Kidney (tissue), 13 donors: ENCODE measurements at regions not wholly inside any gene's neighbourhood (a gene's known extent, or its start where the extent isn't known, plus 50 kb on each side); places are given as distances from the start of the nearest gene placed in this dataset.

ENCODE experiments used
- DNase-seq, 5 donors: peaks; one replicate each; pipeline ENCODE4 v3.0.0-alpha.2; 2013 to 2020
- FAIRE-seq: peaks from 2 replicates; lab custom pipeline; 2012; peaks lifted over from hg19 to GRCh38; lab: Jason Lieb, UNC
- H3K27ac ChIP-seq, 2 donors: one replicate each; pipeline ENCODE4 v1.7.0; 2013; ENCODE audit warnings: low read depth in 2 of 2, low read length in 2 of 2, inconsistent platforms in 1 of 2
- H3K27me3 ChIP-seq: one replicate; pipeline ENCODE4 v1.7.1; 2013; ENCODE audit warnings: low read length, inconsistent platforms; ENCODE audit not compliant: control insufficient read depth, insufficient read depth
- H3K36me3 ChIP-seq, 3 donors: one replicate each; pipeline versions ENCODE4 v1.7.0 to v1.7.1; 2013; ENCODE audit warnings: low read length in 3 of 3, control low read depth in 1 of 3, inconsistent platforms in 1 of 3; ENCODE audit not compliant: insufficient read depth in 3 of 3, control insufficient read depth in 2 of 3
- H3K4me1 ChIP-seq, 3 donors: one replicate each; pipeline versions ENCODE4 v1.7.0 to v1.7.1; 2013; ENCODE audit warnings: low read length in 3 of 3, inconsistent platforms in 1 of 3, low read depth in 1 of 3; ENCODE audit not compliant: control insufficient read depth in 2 of 3, insufficient read depth in 2 of 3
- H3K4me3 ChIP-seq, 3 donors: one replicate each; pipeline versions ENCODE4 v1.7.0 to v1.8.1; 2013; ENCODE audit warnings: low read length in 3 of 3, control low read depth in 1 of 3, inconsistent platforms in 1 of 3
- H3K9ac ChIP-seq, 3 donors: one replicate each; pipeline versions ENCODE4 v1.7.0 to v1.7.1; 2013; ENCODE audit warnings: low read length in 3 of 3, control low read depth in 1 of 3, inconsistent platforms in 1 of 3
- H3K9me3 ChIP-seq, 3 donors: one replicate each; pipeline versions ENCODE4 v1.7.0 to v1.7.1; 2013; ENCODE audit warnings: low read length in 3 of 3, control low read depth in 1 of 3, inconsistent platforms in 1 of 3; ENCODE audit not compliant: control insufficient read depth in 2 of 3, insufficient read depth in 1 of 3
- intact Hi-C: fragments of 100-400 bp; cut with DNase I; formaldehyde crosslinking; loops from one replicate; pipeline ENCODE4 v1.11.1; 2022
- TF ChIP-seq, protein P1 (sequence below): IDR thresholded peaks from 3 replicates; pipeline ENCODE4 v1.5.1; 2012; ENCODE audit warnings: mild to moderate bottlenecking, moderate library complexity, borderline replicate concordance; ENCODE audit not compliant: insufficient read depth; ENCODE audit errors: extremely low read depth
- donor health status: control.
- donor health status: control.
- donor health status: control.
- donor health status: control.
- donor health status: control.
- donor health status: DM: yes; HTN: yes; CAD: no.
- donor health status: Normal renal cell carcinoma (clear cell type).

DNA sequence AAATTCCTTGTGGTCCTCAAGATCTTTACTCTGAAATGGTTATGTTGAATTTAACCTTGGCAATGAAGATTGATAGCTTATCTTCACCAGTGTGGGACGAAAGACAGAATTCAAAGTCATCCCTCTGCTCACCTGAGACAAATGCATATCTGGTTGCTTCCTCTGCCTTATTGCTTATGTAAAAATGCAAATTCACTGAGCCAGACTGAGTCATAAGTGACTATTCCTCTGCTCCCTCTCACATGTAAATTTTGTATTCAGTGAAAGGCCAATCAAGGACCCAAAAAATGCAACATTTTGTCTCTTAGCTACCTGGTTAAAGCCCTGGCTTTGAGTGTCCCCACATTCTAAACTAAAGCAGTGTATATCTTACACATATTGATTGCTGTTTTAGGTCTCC lies 593.1 kb upstream of the GJE1 start:
- FAIRE-seq = no peak
- Histone ChIP-seq H3K9ac (no peak overlapping the region), H3K27me3 (no peaks in the 10 kb centered on the region), H3K4me3 (no peak overlapping the region), H3K36me3 (no peaks in the 10 kb centered on the region), H3K27ac (no peak overlapping the region), H3K4me1 (no peaks in the 10 kb centered on the region), H3K9me3 (no peaks in the 10 kb centered on the region)
- no peak for DNase-seq
- intact Hi-C loops = no loop called here
- TF ChIP-seq, protein P1, sequence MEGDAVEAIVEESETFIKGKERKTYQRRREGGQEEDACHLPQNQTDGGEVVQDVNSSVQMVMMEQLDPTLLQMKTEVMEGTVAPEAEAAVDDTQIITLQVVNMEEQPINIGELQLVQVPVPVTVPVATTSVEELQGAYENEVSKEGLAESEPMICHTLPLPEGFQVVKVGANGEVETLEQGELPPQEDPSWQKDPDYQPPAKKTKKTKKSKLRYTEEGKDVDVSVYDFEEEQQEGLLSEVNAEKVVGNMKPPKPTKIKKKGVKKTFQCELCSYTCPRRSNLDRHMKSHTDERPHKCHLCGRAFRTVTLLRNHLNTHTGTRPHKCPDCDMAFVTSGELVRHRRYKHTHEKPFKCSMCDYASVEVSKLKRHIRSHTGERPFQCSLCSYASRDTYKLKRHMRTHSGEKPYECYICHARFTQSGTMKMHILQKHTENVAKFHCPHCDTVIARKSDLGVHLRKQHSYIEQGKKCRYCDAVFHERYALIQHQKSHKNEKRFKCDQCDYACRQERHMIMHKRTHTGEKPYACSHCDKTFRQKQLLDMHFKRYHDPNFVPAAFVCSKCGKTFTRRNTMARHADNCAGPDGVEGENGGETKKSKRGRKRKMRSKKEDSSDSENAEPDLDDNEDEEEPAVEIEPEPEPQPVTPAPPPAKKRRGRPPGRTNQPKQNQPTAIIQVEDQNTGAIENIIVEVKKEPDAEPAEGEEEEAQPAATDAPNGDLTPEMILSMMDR = no peak

DNA sequence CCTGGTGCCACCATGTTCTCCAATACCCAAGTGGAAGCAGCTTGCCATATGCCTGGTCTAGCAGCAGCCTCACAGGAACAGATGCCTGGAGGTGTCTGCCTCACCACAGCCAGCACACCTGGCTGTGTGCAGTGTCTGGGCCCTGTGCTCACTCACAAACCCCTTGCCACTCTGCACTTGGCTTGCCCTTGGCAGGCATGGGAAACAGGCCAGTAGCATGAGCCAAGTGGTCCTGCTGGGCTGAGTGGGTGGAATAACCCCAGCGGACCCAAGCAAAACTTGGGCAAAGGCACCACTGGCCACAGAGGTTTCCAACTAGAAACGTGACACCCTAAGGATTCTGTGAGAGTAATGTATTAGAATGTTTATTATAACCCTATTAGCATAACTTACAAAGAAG lies 600.5 kb upstream of the GJE1 start:
- DNase-seq = no peak
- no peaks in the 10 kb centered on the region for H3K36me3 ChIP-seq
- intact Hi-C loops = no loop called here
- FAIRE-seq = no peak
- TF ChIP-seq, protein P1 = no peak
- peaks cover 0 to 7% (median 0%) of the 10 kb centered on the region in 3 donors for H3K9me3 ChIP-seq
- no peaks in the 10 kb centered on the region for H3K27me3 ChIP-seq
- H3K4me1 ChIP-seq = no peaks in the 10 kb centered on the region
- no peak overlapping the region for H3K4me3 ChIP-seq
- no peak overlapping the region for H3K27ac ChIP-seq
- no peak overlapping the region for H3K9ac ChIP-seq

DNA sequence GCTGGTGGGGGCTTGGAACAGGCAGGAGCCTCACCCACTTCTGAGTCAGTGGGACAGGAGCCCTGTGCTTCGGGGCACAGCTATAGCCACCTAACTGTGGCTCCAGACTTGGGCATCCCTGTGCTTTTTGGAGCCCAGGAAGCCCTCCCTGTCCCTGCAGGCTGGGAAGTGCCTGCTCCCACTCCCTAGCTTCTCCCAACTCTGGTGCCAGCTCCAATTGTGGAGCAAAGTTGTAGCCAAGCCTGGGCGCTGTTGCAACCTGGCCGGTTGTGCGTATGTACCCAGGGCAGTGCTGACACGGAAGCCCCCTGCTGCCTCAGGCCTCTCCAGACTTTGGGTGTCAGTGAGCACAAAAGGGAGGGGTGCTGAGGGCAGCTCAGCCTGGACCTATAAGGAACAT lies 601.7 kb upstream of the GJE1 start:
- TF ChIP-seq, protein P1 = no peak
- DNase-seq = no peak
- no peaks in the 10 kb centered on the region for H3K36me3 ChIP-seq
- H3K27me3 ChIP-seq = no peaks in the 10 kb centered on the region
- H3K4me1 ChIP-seq = no peaks in the 10 kb centered on the region
- intact Hi-C loops = no loop called here
- H3K9ac ChIP-seq = no peak overlapping the region
- peaks cover 0 to 7% (median 0%) of the 10 kb centered on the region in 3 donors for H3K9me3 ChIP-seq
- no peak for FAIRE-seq
- no peak overlapping the region for H3K4me3 ChIP-seq
- H3K27ac ChIP-seq = no peak overlapping the region

DNA sequence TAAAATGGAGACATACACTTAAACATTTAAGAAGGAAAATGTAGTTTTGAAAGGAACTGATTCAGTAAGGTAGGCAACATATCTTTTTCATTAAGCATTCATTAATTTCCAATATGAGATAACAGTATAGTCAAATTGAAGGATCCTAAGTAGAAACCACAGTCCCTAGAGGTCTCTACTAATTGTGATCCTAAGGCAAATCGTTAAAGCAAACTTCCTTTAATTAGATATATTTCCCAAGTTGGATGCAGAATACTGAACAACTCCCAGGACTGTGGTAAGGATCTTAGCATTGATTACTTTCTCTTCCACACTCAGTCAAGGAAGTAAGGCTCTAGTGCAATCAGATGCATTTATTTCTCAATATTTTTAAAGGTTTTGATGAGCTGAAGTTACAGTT lies 604.1 kb upstream of the GJE1 start:
- no peak for DNase-seq
- no peak overlapping the region for H3K4me3 ChIP-seq
- no peaks in the 10 kb centered on the region for H3K4me1 ChIP-seq
- H3K27me3 ChIP-seq = no peaks in the 10 kb centered on the region
- no peak for FAIRE-seq
- intact Hi-C loops = no loop called here
- no peak overlapping the region for H3K9ac ChIP-seq
- no peak overlapping the region for H3K27ac ChIP-seq
- H3K36me3 ChIP-seq = no peaks in the 10 kb centered on the region
- TF ChIP-seq, protein P1 = no peak
- H3K9me3 ChIP-seq = peaks cover 0 to 7% (median 0%) of the 10 kb centered on the region in 3 donors
